SK-N-SH treated with all-trans-retinoic acid at 6 μM for 48 hours (cell line): ENCODE measurements at regions not wholly inside any gene's neighbourhood (a gene's known extent, or its start where the extent isn't known, plus 50 kb on each side); places are given as distances from the start of the nearest gene placed in this dataset.

Experiments used
- ATAC-seq: fragments of 200-7000 bp; cut with Tn5 transposase; 3 replicates; pipeline ENCODE4 v1.9.1; 2020; ENCODE audit warnings: mild to moderate bottlenecking, moderate library complexity
- ARNTL ChIP-seq: fragments of 450-650 bp; formaldehyde crosslinking; IDR thresholded peaks from 2 replicates; pipeline ENCODE4 v1.5.0; 2020; ENCODE audit warnings: low read depth, mild to moderate bottlenecking, moderate library complexity, borderline replicate concordance
- CSDC2 ChIP-seq: fragments of 250-450 bp; sonication (Bioruptor Pico); IDR thresholded peaks from 2 replicates; pipeline ENCODE4 v1.5.0; 2020; ENCODE audit warnings: mild to moderate bottlenecking, moderate library complexity
- CSRNP3 ChIP-seq: fragments of 250-450 bp; sonication (Bioruptor Pico); IDR thresholded peaks from 2 replicates; pipeline ENCODE4 v1.5.1; 2021; ENCODE audit warnings: mild to moderate bottlenecking, moderate library complexity
- ESRRG ChIP-seq: fragments of 250-450 bp; sonication (Bioruptor Pico); IDR thresholded peaks from 2 replicates; pipeline ENCODE4 v1.6.1; 2021; ENCODE audit warnings: mild to moderate bottlenecking
- GLIS3 ChIP-seq: fragments of 250-450 bp; sonication (Bioruptor Pico); IDR thresholded peaks from 2 replicates; pipeline ENCODE4 v1.5.0; 2020; ENCODE audit warnings: mild to moderate bottlenecking, moderate library complexity
- ISL1 ChIP-seq: fragments of 250-450 bp; sonication (Bioruptor Pico); IDR thresholded peaks from 2 replicates; pipeline ENCODE4 v2.1.2; 2022; ENCODE audit warnings: mild to moderate bottlenecking, moderate library complexity
- OSR1 ChIP-seq: fragments of 250-450 bp; sonication (Bioruptor Pico); IDR thresholded peaks from 2 replicates; pipeline ENCODE4 v1.8.0; 2022; ENCODE audit warnings: moderate library complexity, mild to moderate bottlenecking, inconsistent platforms
- PATZ1 ChIP-seq: fragments of 250-450 bp; sonication (Bioruptor Pico); IDR thresholded peaks from 2 replicates; pipeline ENCODE4 v1.8.0; 2020; ENCODE audit warnings: mild to moderate bottlenecking, moderate library complexity, borderline replicate concordance
- POU6F1 ChIP-seq: fragments of 250-450 bp; sonication (Bioruptor Pico); IDR thresholded peaks from 2 replicates; pipeline ENCODE4 v1.8.0; 2021; ENCODE audit warnings: low read depth, mild to moderate bottlenecking, moderate library complexity, borderline replicate concordance
- PPARA ChIP-seq: fragments of 250-450 bp; sonication (Bioruptor Pico); IDR thresholded peaks from 2 replicates; pipeline ENCODE4 v1.5.0; 2020; ENCODE audit warnings: mild to moderate bottlenecking, borderline replicate concordance
- SNAI2 ChIP-seq: fragments of 250-450 bp; sonication (Bioruptor Pico); IDR thresholded peaks from 2 replicates; pipeline ENCODE4 v1.5.0; 2020; ENCODE audit warnings: mild to moderate bottlenecking, moderate library complexity
- TCF4 ChIP-seq: fragments of 250-450 bp; sonication (Bioruptor Pico); IDR thresholded peaks from 2 replicates; pipeline ENCODE4 v1.8.0; 2021; ENCODE audit warnings: mild to moderate bottlenecking, moderate library complexity, borderline replicate concordance
- ZC3H10 ChIP-seq: fragments of 250-450 bp; sonication (Bioruptor Pico); IDR thresholded peaks from 2 replicates; pipeline ENCODE4 v1.5.1; 2021; ENCODE audit warnings: mild to moderate bottlenecking, moderate library complexity
- ZFP3 ChIP-seq: fragments of 250-450 bp; sonication (Bioruptor Pico); IDR thresholded peaks from 2 replicates; pipeline ENCODE4 v1.5.0; 2020; ENCODE audit warnings: mild to moderate bottlenecking, moderate library complexity
- ZFP30 ChIP-seq: fragments of 450-650 bp; formaldehyde crosslinking; IDR thresholded peaks from 2 replicates; pipeline ENCODE4 v1.5.0; 2022; ENCODE audit warnings: mild to moderate bottlenecking, moderate library complexity
- ZNF565 ChIP-seq: fragments of 450-650 bp; formaldehyde crosslinking; conservative IDR thresholded peaks from 2 replicates; pipeline ENCODE4 v1.5.0; 2020; ENCODE audit warnings: low read depth, mild to moderate bottlenecking, moderate library complexity
- ZNF70 ChIP-seq: fragments of 450-650 bp; formaldehyde crosslinking; IDR thresholded peaks from 2 replicates; pipeline ENCODE4 v1.5.0; 2020; ENCODE audit warnings: mild to moderate bottlenecking, moderate library complexity
- ZNF8 ChIP-seq: fragments of 450-650 bp; formaldehyde crosslinking; IDR thresholded peaks from 2 replicates; pipeline ENCODE4 v1.5.0; 2020; ENCODE audit warnings: mild to moderate bottlenecking, moderate library complexity
- TF ChIP-seq, protein P1 (sequence below): fragments of 250-450 bp; sonication (Bioruptor Pico); IDR thresholded peaks from 2 replicates; pipeline ENCODE4 v1.5.1; 2020; ENCODE audit warnings: low read depth, mild to moderate bottlenecking, moderate library complexity

- no peak for ATAC-seq
- no peak for TF ChIP-seq PATZ1 (CRISPR knock-in tag)
- no peak for TF ChIP-seq ZNF565
- no peak for TF ChIP-seq PPARA (CRISPR knock-in tag)
- no peak for TF ChIP-seq GLIS3 (CRISPR knock-in tag)
- no peak for TF ChIP-seq ESRRG (CRISPR knock-in tag)
- no peak for TF ChIP-seq ZFP30 (CRISPR knock-in tag)
- no peak for TF ChIP-seq ZC3H10 (CRISPR knock-in tag)
- TF ChIP-seq ISL1 (CRISPR knock-in tag), result no peak
- TF ChIP-seq, protein P1, sequence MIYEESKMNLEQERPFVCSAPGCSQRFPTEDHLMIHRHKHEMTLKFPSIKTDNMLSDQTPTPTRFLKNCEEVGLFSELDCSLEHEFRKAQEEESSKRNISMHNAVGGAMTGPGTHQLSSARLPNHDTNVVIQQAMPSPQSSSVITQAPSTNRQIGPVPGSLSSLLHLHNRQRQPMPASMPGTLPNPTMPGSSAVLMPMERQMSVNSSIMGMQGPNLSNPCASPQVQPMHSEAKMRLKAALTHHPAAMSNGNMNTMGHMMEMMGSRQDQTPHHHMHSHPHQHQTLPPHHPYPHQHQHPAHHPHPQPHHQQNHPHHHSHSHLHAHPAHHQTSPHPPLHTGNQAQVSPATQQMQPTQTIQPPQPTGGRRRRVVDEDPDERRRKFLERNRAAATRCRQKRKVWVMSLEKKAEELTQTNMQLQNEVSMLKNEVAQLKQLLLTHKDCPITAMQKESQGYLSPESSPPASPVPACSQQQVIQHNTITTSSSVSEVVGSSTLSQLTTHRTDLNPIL (CRISPR knock-in tag), result no peak
- no peak for TF ChIP-seq ZNF70 (CRISPR knock-in tag)
- TF ChIP-seq POU6F1 (CRISPR knock-in tag), result no peak
- no peak for TF ChIP-seq SNAI2 (CRISPR knock-in tag)
- TF ChIP-seq ZFP3 (CRISPR knock-in tag), result no peak
These were observed 135.5 kb upstream of the RARB start for GRCh38 chr3:25292595-25292994.

GRCh38 chr3:25293736-25294135 is 134.3 kb upstream of the RARB start:
- ATAC-seq, result peak; percentile 28; the same call in 1 of the 3 replicates
- no peak for TF ChIP-seq ESRRG (CRISPR knock-in tag)

DNA sequence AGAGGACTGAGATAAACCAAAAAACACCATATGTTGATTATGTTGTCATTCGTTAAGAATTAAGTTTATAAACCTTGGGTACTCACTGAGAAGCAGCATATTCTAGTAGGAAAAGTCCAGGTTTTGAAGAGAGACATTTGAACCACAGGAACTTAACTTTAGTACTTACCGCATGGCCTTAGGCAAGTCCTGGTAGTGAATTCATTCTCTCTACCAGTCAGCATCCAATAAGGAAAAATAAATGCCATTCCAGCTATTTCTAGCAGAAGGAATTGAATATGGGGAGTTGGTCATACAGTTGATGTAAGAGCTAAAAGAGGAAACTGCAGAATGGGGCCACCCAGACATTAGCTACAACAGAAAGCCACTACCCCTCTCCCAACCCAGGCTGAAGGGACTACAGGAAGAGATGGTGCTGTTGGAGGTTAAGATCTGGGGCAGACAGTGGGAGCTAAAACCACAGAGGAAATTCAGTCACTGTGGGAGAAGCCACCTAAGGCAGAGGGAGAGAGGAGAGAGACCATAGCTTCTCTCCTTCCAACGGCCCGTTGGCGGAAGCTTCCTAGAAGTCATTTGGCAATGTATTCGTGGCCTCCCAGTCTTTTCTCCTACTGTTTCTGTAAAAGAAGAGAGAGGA is 133.8 kb upstream of the RARB start:
- no peak for TF ChIP-seq ZNF565
- no peak for TF ChIP-seq GLIS3 (CRISPR knock-in tag)
- TF ChIP-seq, protein P1 (CRISPR knock-in tag), result no peak
- no peak for TF ChIP-seq ESRRG (CRISPR knock-in tag)
- TF ChIP-seq CSRNP3 (CRISPR knock-in tag), result no peak
- TF ChIP-seq ZC3H10 (CRISPR knock-in tag), result no peak
- TF ChIP-seq POU6F1 (CRISPR knock-in tag), result no peak
- TF ChIP-seq ZFP3 (CRISPR knock-in tag), result no peak
- TF ChIP-seq ZNF8 (CRISPR knock-in tag), result no peak
- ATAC-seq, result no peak

DNA sequence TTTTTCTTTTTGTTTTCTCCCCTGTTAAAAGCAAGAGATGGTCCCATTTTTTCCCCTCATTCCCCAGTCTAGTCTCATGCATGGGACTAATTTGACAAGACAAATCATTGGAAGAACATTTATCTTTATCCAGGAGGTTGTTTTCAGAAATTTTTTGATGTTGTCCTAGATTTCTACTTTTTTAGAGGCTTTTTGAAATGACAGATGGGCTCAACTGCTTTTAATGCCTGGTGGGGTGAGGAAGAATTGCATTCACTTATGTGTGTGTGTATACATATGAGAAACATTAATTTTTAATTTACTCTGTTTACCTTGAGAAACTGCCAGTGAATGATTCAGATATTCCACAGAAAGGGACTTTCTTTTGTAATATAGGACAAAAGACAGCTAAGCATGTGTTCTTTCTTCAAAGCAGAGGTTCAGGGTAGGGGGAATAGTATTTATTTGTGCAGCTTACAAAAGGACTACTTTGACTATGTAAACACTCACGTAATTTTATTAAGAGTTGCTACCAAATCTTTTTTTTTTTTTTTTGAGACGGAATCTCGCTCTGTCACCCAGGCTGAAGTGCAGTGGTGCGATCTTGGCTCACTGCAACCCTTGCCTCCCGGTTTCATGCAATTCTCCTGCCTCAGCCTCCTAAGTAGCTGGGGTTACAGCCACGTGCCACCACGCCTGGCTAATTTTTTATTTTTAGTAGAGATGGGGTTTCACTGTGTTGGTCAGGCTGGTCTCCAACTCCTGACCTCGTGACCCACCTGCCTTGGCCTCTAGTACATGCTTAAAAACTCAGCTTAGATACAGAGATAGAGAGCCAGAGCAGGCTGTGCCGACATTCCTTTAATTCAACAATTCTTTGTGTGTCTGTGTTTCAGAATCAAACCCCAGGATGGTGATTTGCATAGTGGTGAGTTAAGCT is 130.1 kb upstream of the RARB start:
- ATAC-seq, result no peak
- TF ChIP-seq TCF4 (CRISPR knock-in tag) (no peak), PPARA (CRISPR knock-in tag) (no peak), ZNF8 (CRISPR knock-in tag) (no peak), ARNTL (no peak), GLIS3 (CRISPR knock-in tag) (no peak), ZFP30 (CRISPR knock-in tag) (no peak), OSR1 (CRISPR knock-in tag) (no peak), CSRNP3 (CRISPR knock-in tag) (no peak), CSDC2 (CRISPR knock-in tag) (no peak), ZNF70 (CRISPR knock-in tag) (no peak), ZNF565 (no peak), ZC3H10 (CRISPR knock-in tag) (no peak)
- TF ChIP-seq, protein P1 (CRISPR knock-in tag), result no peak
